ENCODE measurements at regions not wholly inside any gene's neighbourhood (a gene's known extent, or its start where the extent isn't known, plus 50 kb on each side); places are given as distances from the start of the nearest gene placed in this dataset.

GRCh38 chr5:87061046-87061445 is 206.6 kb upstream of the RASA1 start:
- Histone ChIP-seq H3K27ac (ENCODE audit: low read depth, low read length) (no peak overlapping the region), H3K9me3 (ENCODE audit: control insufficient read depth in 1 of 2, low read length in 2 of 2) (no peaks in the 10 kb centered on the region), H3K27me3 (ENCODE audit: control insufficient read depth in 1 of 2, insufficient read depth in 2 of 2, low read length in 2 of 2) (no peaks in the 10 kb centered on the region), H3K4me3 (ENCODE audit: low read depth in 1 of 2, low read length in 2 of 2) (no peak overlapping the region), H3K4me1 (ENCODE audit: control insufficient read depth in 1 of 2, insufficient read depth in 2 of 2, low read length in 2 of 2) (no peaks in the 10 kb centered on the region), H3K36me3 (ENCODE audit: control insufficient read depth in 1 of 2, insufficient read depth in 2 of 2, low read length in 2 of 2) (no peaks in the 10 kb centered on the region), H3K9ac (ENCODE audit: low read depth in 1 of 2, low read length in 2 of 2) (no peak overlapping the region)

- Histone ChIP-seq H3K4me3 (ENCODE audit: low read depth in 1 of 2, low read length in 2 of 2) (no peak overlapping the region), H3K36me3 (ENCODE audit: control insufficient read depth in 1 of 2, insufficient read depth in 2 of 2, low read length in 2 of 2) (no peaks in the 10 kb centered on the region), H3K27ac (ENCODE audit: low read depth, low read length) (no peak overlapping the region), H3K4me1 (ENCODE audit: control insufficient read depth in 1 of 2, insufficient read depth in 2 of 2, low read length in 2 of 2) (no peaks in the 10 kb centered on the region), H3K9me3 (ENCODE audit: control insufficient read depth in 1 of 2, low read length in 2 of 2) (no peaks in the 10 kb centered on the region), H3K9ac (ENCODE audit: low read depth in 1 of 2, low read length in 2 of 2) (no peak overlapping the region), H3K27me3 (ENCODE audit: control insufficient read depth in 1 of 2, insufficient read depth in 2 of 2, low read length in 2 of 2) (no peaks in the 10 kb centered on the region)
Observed at GRCh38 chr5:87069311-87069710, 198.4 kb upstream of the RASA1 start.

DNA sequence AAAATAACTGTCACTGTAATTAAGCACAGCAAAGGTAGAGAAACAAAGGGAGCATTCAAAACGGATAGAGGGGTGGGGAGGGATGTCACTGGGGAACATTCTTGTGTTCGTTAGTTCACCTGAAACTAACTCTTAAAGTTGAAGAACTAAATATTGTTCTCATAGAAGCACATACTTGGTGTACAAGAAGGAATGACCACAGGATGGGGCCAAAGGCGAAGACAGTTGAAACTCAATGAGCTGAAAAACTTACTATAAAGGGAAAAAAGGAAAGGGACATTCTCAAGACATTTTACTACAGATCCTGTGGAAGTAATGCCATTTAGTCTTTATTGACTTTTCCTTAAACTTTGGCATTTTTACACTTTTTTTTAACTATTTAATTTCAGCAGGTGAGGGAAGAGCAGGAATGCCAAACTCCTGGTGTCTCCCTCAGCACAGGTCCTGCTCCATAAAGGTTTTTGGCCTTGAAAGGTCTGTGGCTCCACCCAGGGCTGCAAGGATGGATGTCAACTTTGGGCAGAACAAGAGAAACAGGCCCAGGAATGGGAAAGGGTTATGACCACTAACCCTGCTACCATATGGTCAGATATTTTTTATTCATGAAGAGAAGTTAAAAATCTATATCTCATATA is 197.6 kb upstream of the RASA1 start:
- Histone ChIP-seq H3K27me3 (ENCODE audit: control insufficient read depth in 1 of 2, insufficient read depth in 2 of 2, low read length in 2 of 2) (no peaks in the 10 kb centered on the region), H3K27ac (ENCODE audit: low read depth, low read length) (no peak overlapping the region), H3K4me3 (ENCODE audit: low read depth in 1 of 2, low read length in 2 of 2) (no peak overlapping the region), H3K9ac (ENCODE audit: low read depth in 1 of 2, low read length in 2 of 2) (no peak overlapping the region), H3K36me3 (ENCODE audit: control insufficient read depth in 1 of 2, insufficient read depth in 2 of 2, low read length in 2 of 2) (no peaks in the 10 kb centered on the region), H3K4me1 (ENCODE audit: control insufficient read depth in 1 of 2, insufficient read depth in 2 of 2, low read length in 2 of 2) (peaks cover 1 to 3% of the 10 kb centered on the region in 2 donors), H3K9me3 (ENCODE audit: control insufficient read depth in 1 of 2, low read length in 2 of 2) (no peaks in the 10 kb centered on the region)

DNA sequence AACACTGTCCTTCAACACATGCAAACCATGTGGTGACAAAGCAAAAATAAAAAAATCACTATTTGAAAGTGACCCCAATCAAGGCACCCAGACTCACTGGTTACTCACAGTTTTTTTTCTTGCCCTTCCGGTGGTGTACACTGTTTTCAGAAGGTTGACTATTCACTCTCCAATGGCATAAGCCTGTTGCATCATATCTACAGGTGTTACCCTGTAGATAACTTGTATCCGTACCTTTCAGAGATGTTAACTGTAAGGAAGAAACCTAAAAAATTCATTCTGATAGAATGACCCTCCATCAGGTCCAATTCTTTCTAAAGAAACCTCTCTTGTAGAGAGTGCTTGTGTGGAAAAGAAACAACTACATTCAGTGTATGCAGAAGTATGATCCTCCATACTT is 193.6 kb upstream of the RASA1 start:
- Histone ChIP-seq H3K36me3 (ENCODE audit: control insufficient read depth in 1 of 2, insufficient read depth in 2 of 2, low read length in 2 of 2) (no peaks in the 10 kb centered on the region), H3K4me1 (ENCODE audit: control insufficient read depth in 1 of 2, insufficient read depth in 2 of 2, low read length in 2 of 2) (peaks cover 3 to 6% of the 10 kb centered on the region in 2 donors), H3K9ac (ENCODE audit: low read depth in 1 of 2, low read length in 2 of 2) (no peak overlapping the region), H3K27ac (ENCODE audit: low read depth, low read length) (no peak overlapping the region), H3K9me3 (ENCODE audit: control insufficient read depth in 1 of 2, low read length in 2 of 2) (no peaks in the 10 kb centered on the region), H3K27me3 (ENCODE audit: control insufficient read depth in 1 of 2, insufficient read depth in 2 of 2, low read length in 2 of 2) (no peaks in the 10 kb centered on the region), H3K4me3 (ENCODE audit: low read depth in 1 of 2, low read length in 2 of 2) (no peak overlapping the region)

- H3K27ac ChIP-seq (ENCODE audit: low read depth, low read length): no peak overlapping the region
- H3K4me3 ChIP-seq (ENCODE audit: low read depth in 1 of 2, low read length in 2 of 2): peak overlapping the region in 1 of 2 donors; percentile 3
- no peaks in the 10 kb centered on the region for H3K36me3 ChIP-seq (ENCODE audit: control insufficient read depth in 1 of 2, insufficient read depth in 2 of 2, low read length in 2 of 2)
- H3K27me3 ChIP-seq (ENCODE audit: control insufficient read depth in 1 of 2, insufficient read depth in 2 of 2, low read length in 2 of 2): no peaks in the 10 kb centered on the region
- H3K9me3 ChIP-seq (ENCODE audit: control insufficient read depth in 1 of 2, low read length in 2 of 2): no peaks in the 10 kb centered on the region
- peaks cover 3 to 6% of the 10 kb centered on the region in 2 donors for H3K4me1 ChIP-seq (ENCODE audit: control insufficient read depth in 1 of 2, insufficient read depth in 2 of 2, low read length in 2 of 2)
- no peak overlapping the region for H3K9ac ChIP-seq (ENCODE audit: low read depth in 1 of 2, low read length in 2 of 2)
Observed at GRCh38 chr5:87074934-87075541, 192.6 kb upstream of the RASA1 start.

- Histone ChIP-seq H3K27ac (ENCODE audit: low read depth, low read length) (no peak overlapping the region), H3K27me3 (ENCODE audit: control insufficient read depth in 1 of 2, insufficient read depth in 2 of 2, low read length in 2 of 2) (no peaks in the 10 kb centered on the region), H3K9me3 (ENCODE audit: control insufficient read depth in 1 of 2, low read length in 2 of 2) (no peaks in the 10 kb centered on the region), H3K36me3 (ENCODE audit: control insufficient read depth in 1 of 2, insufficient read depth in 2 of 2, low read length in 2 of 2) (no peaks in the 10 kb centered on the region), H3K4me1 (ENCODE audit: control insufficient read depth in 1 of 2, insufficient read depth in 2 of 2, low read length in 2 of 2) (peaks cover 6 to 10% of the 10 kb centered on the region in 2 donors), H3K4me3 (ENCODE audit: low read depth in 1 of 2, low read length in 2 of 2) (no peak overlapping the region), H3K9ac (ENCODE audit: low read depth in 1 of 2, low read length in 2 of 2) (no peak overlapping the region)
Observed at GRCh38 chr5:87076411-87076810, 191.3 kb upstream of the RASA1 start.

GRCh38 chr5:87076931-87077330 is 190.8 kb upstream of the RASA1 start:
- H3K4me3 ChIP-seq (ENCODE audit: low read depth in 1 of 2, low read length in 2 of 2): no peak overlapping the region
- no peaks in the 10 kb centered on the region for H3K36me3 ChIP-seq (ENCODE audit: control insufficient read depth in 1 of 2, insufficient read depth in 2 of 2, low read length in 2 of 2)
- H3K4me1 ChIP-seq (ENCODE audit: control insufficient read depth in 1 of 2, insufficient read depth in 2 of 2, low read length in 2 of 2): peaks cover 6 to 10% of the 10 kb centered on the region in 2 donors
- H3K9me3 ChIP-seq (ENCODE audit: control insufficient read depth in 1 of 2, low read length in 2 of 2): no peaks in the 10 kb centered on the region
- H3K9ac ChIP-seq (ENCODE audit: low read depth in 1 of 2, low read length in 2 of 2): no peak overlapping the region
- no peak overlapping the region for H3K27ac ChIP-seq (ENCODE audit: low read depth, low read length)
- H3K27me3 ChIP-seq (ENCODE audit: control insufficient read depth in 1 of 2, insufficient read depth in 2 of 2, low read length in 2 of 2): no peaks in the 10 kb centered on the region

GRCh38 chr5:87079219-87079618 is 188.5 kb upstream of the RASA1 start:
- no peaks in the 10 kb centered on the region for H3K36me3 ChIP-seq (ENCODE audit: control insufficient read depth in 1 of 2, insufficient read depth in 2 of 2, low read length in 2 of 2)
- no peak overlapping the region for H3K4me3 ChIP-seq (ENCODE audit: low read depth in 1 of 2, low read length in 2 of 2)
- H3K9ac ChIP-seq (ENCODE audit: low read depth in 1 of 2, low read length in 2 of 2): no peak overlapping the region
- H3K4me1 ChIP-seq (ENCODE audit: control insufficient read depth in 1 of 2, insufficient read depth in 2 of 2, low read length in 2 of 2): peaks cover 6 to 10% of the 10 kb centered on the region in 2 donors
- H3K9me3 ChIP-seq (ENCODE audit: control insufficient read depth in 1 of 2, low read length in 2 of 2): no peaks in the 10 kb centered on the region
- H3K27me3 ChIP-seq (ENCODE audit: control insufficient read depth in 1 of 2, insufficient read depth in 2 of 2, low read length in 2 of 2): no peaks in the 10 kb centered on the region
- H3K27ac ChIP-seq (ENCODE audit: low read depth, low read length): no peak overlapping the region

GRCh38 chr5:87081016-87081415 is 186.7 kb upstream of the RASA1 start:
- Histone ChIP-seq H3K9me3 (ENCODE audit: control insufficient read depth in 1 of 2, low read length in 2 of 2) (no peaks in the 10 kb centered on the region), H3K4me3 (ENCODE audit: low read depth in 1 of 2, low read length in 2 of 2) (no peak overlapping the region), H3K36me3 (ENCODE audit: control insufficient read depth in 1 of 2, insufficient read depth in 2 of 2, low read length in 2 of 2) (no peaks in the 10 kb centered on the region), H3K4me1 (ENCODE audit: control insufficient read depth in 1 of 2, insufficient read depth in 2 of 2, low read length in 2 of 2) (peaks cover 3 to 4% of the 10 kb centered on the region in 2 donors), H3K27ac (ENCODE audit: low read depth, low read length) (no peak overlapping the region), H3K9ac (ENCODE audit: low read depth in 1 of 2, low read length in 2 of 2) (no peak overlapping the region), H3K27me3 (ENCODE audit: control insufficient read depth in 1 of 2, insufficient read depth in 2 of 2, low read length in 2 of 2) (no peaks in the 10 kb centered on the region)

GRCh38 chr5:87081511-87082372 is 185.9 kb upstream of the RASA1 start:
- H3K4me3 ChIP-seq (ENCODE audit: low read depth in 1 of 2, low read length in 2 of 2): peak overlapping the region in 1 of 2 donors; percentile 25

More at GRCh38 chr5:87081511-87082372, 185.9 kb upstream of the RASA1 start:
- no peaks in the 10 kb centered on the region for H3K36me3 ChIP-seq (ENCODE audit: control insufficient read depth in 1 of 2, insufficient read depth in 2 of 2, low read length in 2 of 2)
- no peaks in the 10 kb centered on the region for H3K27me3 ChIP-seq (ENCODE audit: control insufficient read depth in 1 of 2, insufficient read depth in 2 of 2, low read length in 2 of 2)
- H3K27ac ChIP-seq (ENCODE audit: low read depth, low read length): no peak overlapping the region
- peak overlapping the region in 1 of 2 donors; percentile 13 for H3K9ac ChIP-seq (ENCODE audit: low read depth in 1 of 2, low read length in 2 of 2)
- peaks cover 3 to 4% of the 10 kb centered on the region in 2 donors for H3K4me1 ChIP-seq (ENCODE audit: control insufficient read depth in 1 of 2, insufficient read depth in 2 of 2, low read length in 2 of 2)
- H3K9me3 ChIP-seq (ENCODE audit: control insufficient read depth in 1 of 2, low read length in 2 of 2): no peaks in the 10 kb centered on the region

Measured in duodenal mucosa (tissue), 2 donors.